SK-N-MC (cell line): ENCODE measurements at regions not wholly inside any gene's neighbourhood (a gene's known extent, or its start where the extent isn't known, plus 50 kb on each side); places are given as distances from the start of the nearest gene placed in this dataset.

Experiments used
- DNase-seq: peaks from one replicate; pipeline ENCODE4 v3.0.0-alpha.2; 2011; ENCODE audit warnings: low read depth, low spot score
- H3K27ac ChIP-seq: fragments of 200-600 bp; sonication (generic); 2 replicates; pipeline ENCODE4 v1.5.1; 2016; ENCODE audit warnings: mixed run types
- H3K36me3 ChIP-seq: fragments of 200-600 bp; sonication (generic); 2 replicates; pipeline ENCODE4 v1.6.1; 2017; ENCODE audit warnings: antibody characterized with exemption, low read length, mixed read lengths; ENCODE audit not compliant: insufficient read depth
- H3K4me3 ChIP-seq: fragments of 200-600 bp; sonication (generic); 2 replicates; pipeline ENCODE4 v1.5.1; 2016
- H3K9ac ChIP-seq: fragments of 200-600 bp; sonication (generic); 2 replicates; pipeline ENCODE4 v1.8.0; 2017; ENCODE audit warnings: mixed run types, mixed read lengths; ENCODE audit not compliant: insufficient read length
- H3K9me3 ChIP-seq: fragments of 200-600 bp; sonication (generic); 2 replicates; pipeline ENCODE4 v1.6.1; 2017; ENCODE audit warnings: low read depth, mild to moderate bottlenecking, antibody characterized with exemption, low read length, moderate library complexity, mixed read lengths
- EZH2 ChIP-seq: fragments of 200-600 bp; sonication (generic); IDR thresholded peaks from one replicate; pipeline ENCODE4 v1.6.1; 2017; ENCODE audit warnings: antibody characterized with exemption
- FOXP2 ChIP-seq: optimal IDR thresholded peaks from 2 replicates; pipeline ENCODE3; 2011; ENCODE audit warnings: mild to moderate bottlenecking, moderate library complexity; ENCODE audit not compliant: insufficient read depth; ENCODE audit errors: extremely low read length, control extremely low read depth
- POLR2AphosphoS5 ChIP-seq: IDR thresholded peaks from 2 replicates; pipeline ENCODE4 v1.6.1; 2012; ENCODE audit warnings: mild to moderate bottlenecking, low read depth, low read length, borderline replicate concordance

DNA sequence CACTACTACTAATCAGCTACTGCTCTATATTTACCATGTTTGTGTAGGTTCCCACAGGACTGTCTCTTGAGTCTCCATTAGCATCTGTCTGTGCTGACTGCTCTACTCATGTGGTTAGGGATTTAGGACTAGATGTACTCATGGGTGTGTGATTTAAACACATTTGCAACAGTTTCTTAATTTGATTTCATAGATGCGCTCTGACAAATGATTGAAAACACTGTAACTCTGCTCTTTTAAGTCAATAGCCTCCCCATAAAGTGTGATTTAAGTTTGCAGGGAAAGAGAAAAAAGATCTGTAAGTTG is 809.3 kb downstream of the NCAM2 start:
- no peak overlapping the region for H3K4me3 ChIP-seq
- H3K9me3 ChIP-seq, result no peaks in the 10 kb centered on the region
- H3K27ac ChIP-seq, result no peak overlapping the region

GRCh38 chr21:21813289-21813688 is 815.1 kb downstream of the NCAM2 start:
- H3K4me3 ChIP-seq, result no peak overlapping the region
- H3K9me3 ChIP-seq, result no peaks in the 10 kb centered on the region
- H3K36me3 ChIP-seq, result no peaks in the 10 kb centered on the region
- DNase-seq, result no peak
- TF ChIP-seq EZH2 (no peak), FOXP2 (no peak), POLR2AphosphoS5 (no peak)
- H3K27ac ChIP-seq, result no peak overlapping the region
- H3K9ac ChIP-seq, result no peak overlapping the region

More for the DNA sequence above, 809.3 kb downstream of the NCAM2 start:
- H3K9ac ChIP-seq, result no peak overlapping the region
- no peak for DNase-seq
- H3K36me3 ChIP-seq, result no peaks in the 10 kb centered on the region
- TF ChIP-seq EZH2 (no peak), POLR2AphosphoS5 (no peak), FOXP2 (no peak)

DNA sequence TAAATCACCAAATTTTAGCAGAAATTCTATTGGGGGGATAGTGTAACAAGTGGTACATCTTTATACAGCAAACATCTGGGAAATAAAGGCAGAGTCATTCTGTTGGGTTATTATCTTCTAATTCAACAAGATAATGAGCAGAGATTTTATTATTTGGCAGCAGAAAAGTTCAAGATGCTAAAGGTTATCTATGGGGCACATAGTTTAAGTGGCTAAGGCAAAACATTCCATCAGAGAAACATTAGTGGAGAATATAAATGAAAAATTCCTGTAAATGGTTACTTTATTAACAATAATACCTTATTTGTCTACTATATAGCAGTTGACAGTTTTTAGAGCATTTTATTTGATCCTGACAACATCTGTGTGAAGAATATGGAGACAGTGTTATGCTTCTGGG is 815.7 kb downstream of the NCAM2 start:
- TF ChIP-seq POLR2AphosphoS5 (no peak), FOXP2 (no peak), EZH2 (no peak)
- Histone ChIP-seq H3K9me3 (no peaks in the 10 kb centered on the region), H3K9ac (no peak overlapping the region), H3K36me3 (no peaks in the 10 kb centered on the region), H3K27ac (no peak overlapping the region), H3K4me3 (no peak overlapping the region)
- no peak for DNase-seq

- DNase-seq, result no peak
- H3K27ac ChIP-seq, result no peak overlapping the region
- H3K36me3 ChIP-seq, result no peaks in the 10 kb centered on the region
- TF ChIP-seq FOXP2 (no peak), POLR2AphosphoS5 (no peak), EZH2 (no peak)
- H3K4me3 ChIP-seq, result no peak overlapping the region
- no peak overlapping the region for H3K9ac ChIP-seq
- H3K9me3 ChIP-seq, result no peaks in the 10 kb centered on the region
Observed at GRCh38 chr21:21816778-21817177, 818.6 kb downstream of the NCAM2 start.

GRCh38 chr21:21818898-21819297 is 820.7 kb downstream of the NCAM2 start:
- TF ChIP-seq EZH2, result no peak
- TF ChIP-seq FOXP2, result no peak
- no peak for TF ChIP-seq POLR2AphosphoS5
- DNase-seq, result no peak
- no peaks in the 10 kb centered on the region for H3K9me3 ChIP-seq

DNA sequence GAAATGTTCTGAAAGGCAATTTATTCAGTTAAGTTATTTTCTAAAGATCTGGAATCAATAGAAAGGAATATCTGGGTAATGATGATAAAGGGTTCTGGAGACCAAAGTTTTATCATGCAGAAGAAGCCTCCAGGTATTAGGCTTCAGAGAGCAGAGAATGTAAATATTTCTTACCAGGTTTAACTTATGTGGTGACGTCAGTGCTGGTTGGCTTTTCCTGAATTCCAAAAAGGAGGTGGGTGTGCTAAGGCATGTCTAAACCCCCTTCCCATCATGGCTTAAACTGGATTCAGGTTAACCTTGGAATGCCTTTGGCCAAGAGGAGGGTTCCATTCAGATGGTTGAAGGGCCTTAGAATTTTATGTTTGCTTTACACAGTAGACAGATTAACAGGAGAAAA is 829.9 kb downstream of the NCAM2 start:
- Histone ChIP-seq H3K9me3 (no peaks in the 10 kb centered on the region), H3K27ac (no peak overlapping the region), H3K4me3 (no peak overlapping the region), H3K9ac (no peak overlapping the region), H3K36me3 (no peaks in the 10 kb centered on the region)
- TF ChIP-seq EZH2 (no peak), FOXP2 (no peak), POLR2AphosphoS5 (no peak)
- no peak for DNase-seq

More at GRCh38 chr21:21818898-21819297, 820.7 kb downstream of the NCAM2 start:
- no peak overlapping the region for H3K9ac ChIP-seq
- no peak overlapping the region for H3K27ac ChIP-seq
- no peaks in the 10 kb centered on the region for H3K36me3 ChIP-seq
- H3K4me3 ChIP-seq, result no peak overlapping the region

DNA sequence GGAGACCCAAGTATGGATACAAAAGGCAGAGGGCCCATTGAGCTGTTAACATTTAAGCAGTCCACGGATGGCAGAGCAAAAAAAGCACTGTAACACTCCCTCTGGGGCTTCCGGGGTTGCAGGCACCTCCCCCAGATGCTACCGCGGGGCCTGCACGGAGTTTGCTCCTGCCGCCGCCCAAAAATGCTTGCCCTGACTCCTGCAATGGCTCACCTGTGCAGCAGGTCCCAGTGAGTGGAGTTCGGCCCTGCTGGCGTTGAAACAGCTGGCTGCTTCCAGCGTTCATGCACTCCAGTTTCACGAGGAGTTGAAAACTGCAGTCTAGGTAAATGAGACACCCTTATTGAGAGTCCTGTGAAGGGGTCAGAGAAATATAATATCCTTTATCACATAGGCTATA is 832.8 kb downstream of the NCAM2 start:
- H3K27ac ChIP-seq, result no peak overlapping the region
- no peak for TF ChIP-seq EZH2
- no peak for TF ChIP-seq FOXP2
- TF ChIP-seq POLR2AphosphoS5, result no peak
- DNase-seq, result no peak
- H3K9me3 ChIP-seq, result no peaks in the 10 kb centered on the region
- no peaks in the 10 kb centered on the region for H3K36me3 ChIP-seq
- H3K4me3 ChIP-seq, result no peak overlapping the region
- no peak overlapping the region for H3K9ac ChIP-seq

DNA sequence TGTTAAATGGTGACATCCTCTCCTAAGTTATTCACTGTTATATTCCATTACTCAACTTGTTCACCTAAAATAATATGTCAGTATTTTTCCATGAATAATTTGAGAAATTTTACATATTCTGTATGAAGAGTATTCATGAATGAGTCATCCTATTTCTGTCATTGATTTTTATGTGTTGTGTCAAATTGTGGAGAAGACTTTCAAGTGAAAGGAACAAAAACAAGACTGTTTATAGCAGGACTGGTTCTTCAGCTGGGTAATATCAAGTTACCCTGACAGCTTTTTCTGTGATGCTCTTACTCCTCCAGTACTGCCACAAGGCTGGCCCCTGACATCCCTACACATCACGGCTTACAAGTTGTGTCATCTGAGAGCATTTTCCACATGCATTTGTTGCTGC is 847.7 kb downstream of the NCAM2 start:
- Histone ChIP-seq H3K36me3 (no peaks in the 10 kb centered on the region), H3K9ac (no peak overlapping the region), H3K9me3 (no peaks in the 10 kb centered on the region), H3K4me3 (no peak overlapping the region), H3K27ac (no peak overlapping the region)
- no peak for TF ChIP-seq FOXP2
- TF ChIP-seq EZH2, result no peak
- TF ChIP-seq POLR2AphosphoS5, result no peak
- no peak for DNase-seq

- Histone ChIP-seq H3K4me3 (no peak overlapping the region), H3K9ac (no peak overlapping the region), H3K9me3 (no peaks in the 10 kb centered on the region), H3K27ac (no peak overlapping the region), H3K36me3 (no peaks in the 10 kb centered on the region)
- TF ChIP-seq POLR2AphosphoS5 (no peak), FOXP2 (no peak), EZH2 (no peak)
- DNase-seq, result no peak
Observed at GRCh38 chr21:21851205-21851604, 853.0 kb downstream of the NCAM2 start.
